Transverse colon (tissue), 4 donors: ENCODE measurements at regions not wholly inside any gene's neighbourhood (a gene's known extent, or its start where the extent isn't known, plus 50 kb on each side); places are given as distances from the start of the nearest gene placed in this dataset.

Experiments used
- DNase-seq: peaks from one replicate; pipeline ENCODE4 v3.0.0-alpha.2; 2019
- H3K27ac ChIP-seq, 4 donors: fragments of 200-600 bp; sonication (generic); 2 replicates each; pipeline ENCODE4 v1.5.1; 2016 to 2018; ENCODE audit warnings: inconsistent platforms in 4 of 4
- H3K27me3 ChIP-seq: fragments of 200-600 bp; sonication (generic); 2 replicates; pipeline ENCODE4 v1.5.1; 2017; ENCODE audit warnings: inconsistent platforms
- H3K36me3 ChIP-seq, 4 donors: fragments of 200-600 bp; sonication (generic); 2 replicates each; pipeline ENCODE4 v1.5.1; 2017 to 2019; ENCODE audit warnings: inconsistent platforms in 4 of 4
- H3K4me1 ChIP-seq, 4 donors: fragments of 200-600 bp; sonication (generic); 2 replicates each; pipeline ENCODE4 v1.5.1; 2017 to 2020; ENCODE audit warnings: inconsistent platforms in 4 of 4
- H3K4me3 ChIP-seq, 4 donors: fragments of 200-600 bp; sonication (generic); 1 replicate in 1 of 4; 2 replicates in 3 of 4; pipeline versions ENCODE4 v1.5.1 to v1.6.1; 2017 to 2019; ENCODE audit warnings: inconsistent platforms in 4 of 4
- H3K9me3 ChIP-seq, 2 donors: fragments of 200-600 bp; sonication (generic); 2 replicates each; pipeline ENCODE4 v1.5.1; 2017 to 2019; ENCODE audit warnings: inconsistent platforms in 2 of 2
- EP300 ChIP-seq: sonication (generic); formaldehyde crosslinking; IDR thresholded peaks from one replicate; pipeline ENCODE4 v1.6.1; 2017; ENCODE audit warnings: antibody characterized with exemption, low read depth
- POLR2A ChIP-seq: fragments of 450-650 bp; IDR thresholded peaks from one replicate; pipeline ENCODE4 v1.6.1; 2016; ENCODE audit warnings: antibody characterized with exemption, mild to moderate bottlenecking, moderate library complexity
- POLR2AphosphoS5 ChIP-seq, 3 donors: sonication (generic); formaldehyde crosslinking; IDR thresholded peaks; one replicate each; pipeline ENCODE4 v1.6.1; 2016; ENCODE audit warnings: antibody characterized with exemption in 3 of 3
- WGBS, 2 donors: methylation state at CpG; one replicate each; pipeline ENCODE4 v1.1.5; 2018; ENCODE audit warnings: low coverage in 1 of 2; 5-methylcytosine and 5-hydroxymethylcytosine counted together
- in situ Hi-C, 4 donors: fragments of 200-750 bp; cut with MboI; loops; one replicate each; pipeline versions ENCODE4 v1.15.0 to v1.15.1; 2017; ENCODE audit warnings: low sequenced_read_pairs in 3 of 4, low pct_ligation_motif_present in 1 of 4, low pct_unique_long_range_greater_than_20kb in 1 of 4
- intact Hi-C: fragments of 100-400 bp; cut with DNase I; formaldehyde crosslinking; loops from one replicate; pipeline ENCODE4 v1.15.1; 2023; ENCODE audit warnings: low total_unique reads
- TF ChIP-seq, protein P1 (sequence below), 5 experiments: fragments of 200-600 bp in 3 of 5; fragments of 450-650 bp in 2 of 5; sonication (generic) in 3 of 5; IDR thresholded peaks; 1 replicate in 2 of 5; 2 replicates in 3 of 5; pipeline ENCODE4 v1.5.1; 2016 to 2017; ENCODE audit warnings: antibody characterized with exemption in 5 of 5, inconsistent platforms in 3 of 5, mild to moderate bottlenecking in 2 of 5, moderate library complexity in 1 of 5

DNA sequence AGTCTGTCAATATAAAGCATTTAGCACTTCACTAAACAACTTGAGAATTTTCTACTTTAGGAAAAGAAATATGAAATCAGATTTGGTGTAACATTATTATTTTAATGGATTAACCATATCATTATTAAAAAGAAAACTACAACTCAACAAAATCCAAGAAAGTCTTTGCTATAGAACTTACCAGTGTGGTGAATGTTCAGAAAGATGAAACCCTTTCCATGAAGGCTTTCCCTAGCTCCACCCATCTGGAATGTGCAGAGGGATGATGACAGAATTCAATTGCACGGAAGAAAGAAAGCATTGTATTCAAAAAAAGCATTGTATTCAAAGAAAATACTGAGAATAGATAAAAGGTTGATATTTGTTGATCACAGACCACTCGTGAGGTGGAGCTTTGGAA is 328.6 kb upstream of the NUDT12 start:
- Histone ChIP-seq H3K4me1 (no peaks in the 10 kb centered on the region), H3K4me3 (no peak overlapping the region), H3K9me3 (no peaks in the 10 kb centered on the region), H3K27ac (no peak overlapping the region), H3K27me3 (no peaks in the 10 kb centered on the region), H3K36me3 (no peaks in the 10 kb centered on the region)
- intact Hi-C loops (no loop called here), in situ Hi-C loops (no loop called here)
- TF ChIP-seq, protein P1, sequence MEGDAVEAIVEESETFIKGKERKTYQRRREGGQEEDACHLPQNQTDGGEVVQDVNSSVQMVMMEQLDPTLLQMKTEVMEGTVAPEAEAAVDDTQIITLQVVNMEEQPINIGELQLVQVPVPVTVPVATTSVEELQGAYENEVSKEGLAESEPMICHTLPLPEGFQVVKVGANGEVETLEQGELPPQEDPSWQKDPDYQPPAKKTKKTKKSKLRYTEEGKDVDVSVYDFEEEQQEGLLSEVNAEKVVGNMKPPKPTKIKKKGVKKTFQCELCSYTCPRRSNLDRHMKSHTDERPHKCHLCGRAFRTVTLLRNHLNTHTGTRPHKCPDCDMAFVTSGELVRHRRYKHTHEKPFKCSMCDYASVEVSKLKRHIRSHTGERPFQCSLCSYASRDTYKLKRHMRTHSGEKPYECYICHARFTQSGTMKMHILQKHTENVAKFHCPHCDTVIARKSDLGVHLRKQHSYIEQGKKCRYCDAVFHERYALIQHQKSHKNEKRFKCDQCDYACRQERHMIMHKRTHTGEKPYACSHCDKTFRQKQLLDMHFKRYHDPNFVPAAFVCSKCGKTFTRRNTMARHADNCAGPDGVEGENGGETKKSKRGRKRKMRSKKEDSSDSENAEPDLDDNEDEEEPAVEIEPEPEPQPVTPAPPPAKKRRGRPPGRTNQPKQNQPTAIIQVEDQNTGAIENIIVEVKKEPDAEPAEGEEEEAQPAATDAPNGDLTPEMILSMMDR (IDR thresholded peaks at IDR 0.05): no peak
- TF ChIP-seq POLR2A: no peak
- no peak for TF ChIP-seq POLR2AphosphoS5 (IDR thresholded peaks at IDR 0.05)
- TF ChIP-seq EP300: no peak
- DNase-seq: no peak
- 42 to 55% methylated on average over 2 of the region's 2 CpGs for WGBS, 2 donors

DNA sequence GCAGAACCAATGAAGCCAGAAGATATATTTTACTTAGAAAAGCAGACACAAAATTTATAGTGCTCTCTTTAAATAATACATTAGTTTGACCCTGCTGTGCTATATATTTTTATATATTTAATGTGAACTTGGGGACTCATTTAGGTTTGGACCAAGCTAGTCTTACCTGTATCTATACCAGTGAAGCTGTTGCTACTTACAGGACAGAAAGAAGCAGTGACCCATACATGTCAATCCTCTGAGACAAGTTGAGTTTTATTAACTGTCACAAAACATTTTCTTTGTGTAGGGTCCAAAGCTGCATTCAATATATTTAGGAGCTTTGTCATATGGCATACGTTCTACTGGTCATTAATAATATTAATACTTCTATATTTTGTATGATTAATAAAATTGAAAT is 327.7 kb upstream of the NUDT12 start:
- no peak overlapping the region for H3K27ac ChIP-seq
- H3K4me1 ChIP-seq: no peaks in the 10 kb centered on the region
- in situ Hi-C loops (no loop called here), intact Hi-C loops (no loop called here)
- no peaks in the 10 kb centered on the region for H3K36me3 ChIP-seq
- H3K9me3 ChIP-seq: no peaks in the 10 kb centered on the region
- DNase-seq: no peak
- H3K4me3 ChIP-seq: no peak overlapping the region
- 33 to 63% methylated on average over 1 of the region's 1 CpG for WGBS, 2 donors
- H3K27me3 ChIP-seq: no peaks in the 10 kb centered on the region
- TF ChIP-seq POLR2A: no peak
- TF ChIP-seq, protein P1 (IDR thresholded peaks at IDR 0.05): no peak
- no peak for TF ChIP-seq EP300
- TF ChIP-seq POLR2AphosphoS5 (IDR thresholded peaks at IDR 0.05): no peak

DNA sequence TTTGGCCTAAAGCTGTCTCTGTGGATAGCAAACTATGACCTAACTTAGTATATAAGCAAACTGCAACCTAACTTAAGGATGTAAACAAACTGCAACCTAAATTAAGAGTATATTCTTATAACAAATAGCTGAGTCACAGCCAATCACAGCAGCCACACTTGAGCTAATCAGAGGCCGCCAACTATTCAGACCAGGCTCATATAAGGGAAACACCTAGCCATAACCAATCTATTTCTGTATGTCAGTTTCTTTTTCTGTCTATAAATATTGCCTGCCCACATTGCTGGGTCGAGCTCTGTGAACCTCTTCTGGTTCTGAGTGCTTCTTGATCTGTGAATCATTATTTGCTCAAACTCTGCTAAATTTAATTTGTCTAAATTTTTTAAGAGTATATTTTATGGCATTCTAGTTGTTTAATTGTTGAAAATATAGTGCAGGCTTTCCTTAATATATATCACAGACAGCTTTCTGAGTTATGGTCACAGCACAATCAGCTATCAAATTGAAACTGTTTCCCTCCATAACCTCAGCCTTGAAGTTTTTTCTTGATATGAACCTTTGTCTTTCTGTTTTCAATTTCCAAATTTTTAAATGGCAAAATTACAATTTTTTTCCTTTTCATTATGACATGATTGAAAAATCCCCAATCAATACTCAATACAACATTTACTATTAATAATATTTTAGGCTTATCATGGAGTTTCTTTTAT is 327.1 kb upstream of the NUDT12 start:
- intact Hi-C loops: no loop called here
- 59 to 80% methylated on average over 2 of the region's 2 CpGs for WGBS, 2 donors
- TF ChIP-seq POLR2AphosphoS5 (IDR thresholded peaks at IDR 0.05): no peak
- TF ChIP-seq, protein P1 (IDR thresholded peaks at IDR 0.05): no peak
- TF ChIP-seq POLR2A: no peak
- no peak for TF ChIP-seq EP300
- H3K9me3 ChIP-seq: no peaks in the 10 kb centered on the region
- no peak overlapping the region for H3K27ac ChIP-seq
- DNase-seq: no peak
- in situ Hi-C loops: no loop called here
- no peaks in the 10 kb centered on the region for H3K27me3 ChIP-seq
- H3K4me1 ChIP-seq: no peaks in the 10 kb centered on the region
- H3K36me3 ChIP-seq: no peaks in the 10 kb centered on the region
- H3K4me3 ChIP-seq: no peak overlapping the region

DNA sequence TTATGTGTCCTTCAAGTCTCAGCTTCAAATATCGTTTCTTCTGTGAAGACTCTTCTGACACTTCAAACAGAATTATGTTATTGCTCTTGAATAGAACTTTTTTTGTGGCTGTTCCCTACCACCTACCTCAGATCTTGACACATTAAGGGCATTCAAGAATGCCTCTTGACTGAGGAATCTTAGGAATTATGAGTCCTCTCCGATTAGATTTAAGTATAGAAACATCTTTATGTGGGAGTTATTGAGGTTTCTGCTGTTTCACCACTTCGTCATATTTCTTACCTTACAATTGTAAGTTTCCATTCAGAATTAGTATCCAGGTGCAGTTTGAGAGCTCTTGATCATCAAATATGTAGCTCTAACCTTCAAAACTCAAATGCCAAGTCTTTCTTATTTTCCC is 324.2 kb upstream of the NUDT12 start:
- Histone ChIP-seq H3K4me3 (no peak overlapping the region), H3K36me3 (no peaks in the 10 kb centered on the region), H3K9me3 (no peaks in the 10 kb centered on the region), H3K4me1 (no peaks in the 10 kb centered on the region), H3K27ac (no peak overlapping the region), H3K27me3 (no peaks in the 10 kb centered on the region)
- in situ Hi-C loops (no loop called here), intact Hi-C loops (no loop called here)
- TF ChIP-seq EP300: no peak
- TF ChIP-seq, protein P1 (IDR thresholded peaks at IDR 0.05): no peak
- no peak for TF ChIP-seq POLR2AphosphoS5 (IDR thresholded peaks at IDR 0.05)
- TF ChIP-seq POLR2A: no peak
- no peak for DNase-seq
- WGBS, 2 donors: 77 to 80% methylated on average over 3 of the region's 3 CpGs
